ENCODE measurements at regions not wholly inside any gene's neighbourhood (a gene's known extent, or its start where the extent isn't known, plus 50 kb on each side); places are given as distances from the start of the nearest gene placed in this dataset.
A peak's percentile ranks its signal among the peaks of the same experiment; 100 is the strongest.

DNA sequence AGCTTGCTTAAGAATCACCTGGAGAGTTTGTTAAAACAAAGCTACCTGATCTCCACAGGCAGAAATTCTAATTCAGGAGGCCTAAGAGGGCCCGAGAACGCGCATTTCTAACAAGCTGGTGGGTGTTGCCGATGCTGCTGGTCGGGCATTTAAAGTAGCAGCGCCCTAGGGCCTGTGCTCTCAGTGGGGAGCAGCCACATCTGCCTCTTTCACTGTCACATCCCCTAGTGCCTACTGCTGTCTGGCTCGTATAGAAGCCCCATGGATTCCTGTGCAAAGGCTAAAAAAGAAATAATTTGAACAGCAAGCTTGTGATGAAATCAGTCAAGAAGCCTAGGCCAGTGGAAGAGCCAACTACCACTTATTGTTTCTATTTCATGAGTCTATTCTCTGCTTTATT is 126.7 kb upstream of the SMIM21 start:
- FAIRE-seq (no peak), DNase-seq (no peak)
- Histone ChIP-seq H3K27ac (ENCODE audit: low read depth in 2 of 2, low read length in 2 of 2) (no peak overlapping the region), H3K36me3 (ENCODE audit: control insufficient read depth in 2 of 3, insufficient read depth in 3 of 3, low read length in 3 of 3) (no peaks in the 10 kb centered on the region), H3K9ac (ENCODE audit: low read length in 3 of 3) (no peak overlapping the region), H3K27me3 (ENCODE audit: control insufficient read depth, insufficient read depth, low read length) (no peaks in the 10 kb centered on the region), H3K4me1 (ENCODE audit: control insufficient read depth in 2 of 3, insufficient read depth in 2 of 3, low read depth in 1 of 3, low read length in 3 of 3) (no peaks in the 10 kb centered on the region), H3K4me3 (ENCODE audit: low read length in 3 of 3) (no peak overlapping the region), H3K9me3 (ENCODE audit: control insufficient read depth in 2 of 3, insufficient read depth in 1 of 3, low read length in 3 of 3) (no peaks in the 10 kb centered on the region)
- intact Hi-C loops (cut with DNase I): no loop called here
- TF ChIP-seq, protein P1, sequence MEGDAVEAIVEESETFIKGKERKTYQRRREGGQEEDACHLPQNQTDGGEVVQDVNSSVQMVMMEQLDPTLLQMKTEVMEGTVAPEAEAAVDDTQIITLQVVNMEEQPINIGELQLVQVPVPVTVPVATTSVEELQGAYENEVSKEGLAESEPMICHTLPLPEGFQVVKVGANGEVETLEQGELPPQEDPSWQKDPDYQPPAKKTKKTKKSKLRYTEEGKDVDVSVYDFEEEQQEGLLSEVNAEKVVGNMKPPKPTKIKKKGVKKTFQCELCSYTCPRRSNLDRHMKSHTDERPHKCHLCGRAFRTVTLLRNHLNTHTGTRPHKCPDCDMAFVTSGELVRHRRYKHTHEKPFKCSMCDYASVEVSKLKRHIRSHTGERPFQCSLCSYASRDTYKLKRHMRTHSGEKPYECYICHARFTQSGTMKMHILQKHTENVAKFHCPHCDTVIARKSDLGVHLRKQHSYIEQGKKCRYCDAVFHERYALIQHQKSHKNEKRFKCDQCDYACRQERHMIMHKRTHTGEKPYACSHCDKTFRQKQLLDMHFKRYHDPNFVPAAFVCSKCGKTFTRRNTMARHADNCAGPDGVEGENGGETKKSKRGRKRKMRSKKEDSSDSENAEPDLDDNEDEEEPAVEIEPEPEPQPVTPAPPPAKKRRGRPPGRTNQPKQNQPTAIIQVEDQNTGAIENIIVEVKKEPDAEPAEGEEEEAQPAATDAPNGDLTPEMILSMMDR (IDR thresholded peaks at IDR 0.05; ENCODE audit: borderline replicate concordance, extremely low read depth, insufficient read depth): no peak

DNA sequence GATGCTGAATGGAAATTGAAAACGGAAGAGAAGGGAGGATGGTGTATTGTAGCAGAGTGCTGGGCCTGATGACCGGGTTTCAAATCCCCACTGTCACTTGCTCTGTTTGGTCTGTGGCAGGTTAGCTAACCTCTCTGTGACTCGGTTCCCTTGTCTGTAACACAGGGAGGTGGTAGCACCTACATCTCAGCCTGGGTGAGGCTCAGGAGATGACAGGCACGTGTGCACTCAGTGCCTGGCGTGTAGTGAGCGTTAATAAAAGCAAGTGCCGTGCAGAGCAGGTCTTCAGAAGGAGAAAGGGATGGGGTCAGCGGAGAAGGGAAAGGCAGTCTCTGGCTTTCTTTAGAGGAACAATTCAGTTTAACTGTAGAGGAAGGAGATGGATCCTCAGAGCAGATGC is 125.5 kb upstream of the SMIM21 start:
- H3K9me3 ChIP-seq (ENCODE audit: control insufficient read depth in 2 of 3, insufficient read depth in 1 of 3, low read length in 3 of 3): no peaks in the 10 kb centered on the region
- no peaks in the 10 kb centered on the region for H3K36me3 ChIP-seq (ENCODE audit: control insufficient read depth in 2 of 3, insufficient read depth in 3 of 3, low read length in 3 of 3)
- H3K4me1 ChIP-seq (ENCODE audit: control insufficient read depth in 2 of 3, insufficient read depth in 2 of 3, low read depth in 1 of 3, low read length in 3 of 3): no peaks in the 10 kb centered on the region
- no peak overlapping the region for H3K4me3 ChIP-seq (ENCODE audit: low read length in 3 of 3)
- intact Hi-C loops (cut with DNase I): no loop called here
- FAIRE-seq: no peak
- no peak for DNase-seq
- TF ChIP-seq, protein P1 (IDR thresholded peaks at IDR 0.05; ENCODE audit: borderline replicate concordance, extremely low read depth, insufficient read depth): no peak
- H3K27ac ChIP-seq (ENCODE audit: low read depth in 2 of 2, low read length in 2 of 2): no peak overlapping the region
- no peak overlapping the region for H3K9ac ChIP-seq (ENCODE audit: low read length in 3 of 3)
- H3K27me3 ChIP-seq (ENCODE audit: control insufficient read depth, insufficient read depth, low read length): no peaks in the 10 kb centered on the region

DNA sequence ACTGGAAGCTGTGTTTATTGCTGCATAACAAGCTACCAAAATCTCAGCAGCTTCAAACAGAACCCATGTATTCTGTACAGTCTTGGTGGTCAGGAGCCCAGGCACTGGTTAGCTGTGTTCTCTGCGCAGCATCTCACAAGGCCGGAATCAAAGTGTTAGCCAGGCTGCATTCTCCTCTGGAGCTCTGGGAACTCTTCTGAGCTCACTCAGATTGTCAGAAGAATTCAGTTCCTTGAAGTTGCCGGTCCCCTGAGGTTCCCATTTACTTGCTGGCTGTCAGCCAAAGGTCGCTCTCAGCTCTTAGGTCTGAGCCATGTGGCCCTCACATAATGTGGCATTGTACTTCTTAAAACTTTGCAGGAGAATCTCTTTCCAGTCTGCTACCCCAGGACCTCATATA is 123.6 kb upstream of the SMIM21 start:
- TF ChIP-seq, protein P1 (IDR thresholded peaks at IDR 0.05; ENCODE audit: borderline replicate concordance, extremely low read depth, insufficient read depth): no peak
- DNase-seq (peak in 2 of 5 donors; percentile 40 to 41), FAIRE-seq (no peak)
- H3K9me3 ChIP-seq (ENCODE audit: control insufficient read depth in 2 of 3, insufficient read depth in 1 of 3, low read length in 3 of 3): no peaks in the 10 kb centered on the region
- no peak overlapping the region for H3K27ac ChIP-seq (ENCODE audit: low read depth in 2 of 2, low read length in 2 of 2)
- H3K4me3 ChIP-seq (ENCODE audit: low read length in 3 of 3): no peak overlapping the region
- no peak overlapping the region for H3K9ac ChIP-seq (ENCODE audit: low read length in 3 of 3)
- H3K27me3 ChIP-seq (ENCODE audit: control insufficient read depth, insufficient read depth, low read length): no peaks in the 10 kb centered on the region
- no peaks in the 10 kb centered on the region for H3K4me1 ChIP-seq (ENCODE audit: control insufficient read depth in 2 of 3, insufficient read depth in 2 of 3, low read depth in 1 of 3, low read length in 3 of 3)
- H3K36me3 ChIP-seq (ENCODE audit: control insufficient read depth in 2 of 3, insufficient read depth in 3 of 3, low read length in 3 of 3): no peaks in the 10 kb centered on the region
- intact Hi-C loops (cut with DNase I): no loop called here

DNA sequence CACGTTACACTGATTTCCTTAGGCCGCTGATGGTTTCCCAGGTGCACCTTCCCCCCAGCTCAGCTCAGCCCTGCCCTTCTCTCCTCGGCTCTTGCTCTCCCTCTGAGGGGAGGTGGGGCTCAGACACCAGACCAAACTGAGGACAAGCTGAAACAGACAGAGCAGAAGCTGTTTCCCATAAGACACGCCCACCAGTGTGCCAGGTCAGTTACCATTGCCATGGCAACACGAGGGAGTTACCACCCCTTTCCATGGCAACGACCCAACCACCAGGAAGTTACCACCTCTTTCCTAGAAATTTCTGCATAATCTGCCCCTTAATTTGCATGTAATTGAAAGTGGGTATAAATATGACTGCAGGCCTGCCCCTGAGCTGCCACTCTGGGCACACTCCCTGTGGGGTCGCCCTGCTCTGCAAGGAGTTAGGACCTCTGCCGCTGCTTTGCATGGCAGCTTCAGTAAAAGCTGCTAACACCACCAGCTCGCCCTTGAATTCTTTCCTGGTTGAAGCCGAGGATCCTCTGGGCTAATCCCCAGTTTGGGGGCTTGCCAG is 120.9 kb upstream of the SMIM21 start:
- Histone ChIP-seq H3K9ac (ENCODE audit: low read length in 3 of 3) (no peak overlapping the region), H3K9me3 (ENCODE audit: control insufficient read depth in 2 of 3, insufficient read depth in 1 of 3, low read length in 3 of 3) (no peaks in the 10 kb centered on the region), H3K27me3 (ENCODE audit: control insufficient read depth, insufficient read depth, low read length) (no peaks in the 10 kb centered on the region), H3K36me3 (ENCODE audit: control insufficient read depth in 2 of 3, insufficient read depth in 3 of 3, low read length in 3 of 3) (no peaks in the 10 kb centered on the region), H3K4me3 (ENCODE audit: low read length in 3 of 3) (no peak overlapping the region), H3K4me1 (ENCODE audit: control insufficient read depth in 2 of 3, insufficient read depth in 2 of 3, low read depth in 1 of 3, low read length in 3 of 3) (no peaks in the 10 kb centered on the region), H3K27ac (ENCODE audit: low read depth in 2 of 2, low read length in 2 of 2) (no peak overlapping the region)
- TF ChIP-seq, protein P1 (IDR thresholded peaks at IDR 0.05; ENCODE audit: borderline replicate concordance, extremely low read depth, insufficient read depth): no peak
- DNase-seq (peak in 4 of 5 donors; percentile 81 to 83 (median 82)), FAIRE-seq (no peak)
- intact Hi-C loops (cut with DNase I): no loop called here

All from kidney (tissue), 13 donors.